Neural cell (in vitro differentiated cells): ENCODE measurements at regions not wholly inside any gene's neighbourhood (a gene's known extent, or its start where the extent isn't known, plus 50 kb on each side); places are given as distances from the start of the nearest gene placed in this dataset.

Experiments
- H2AFZ ChIP-seq: fragments of 200-600, 300-800 bp; sonication (generic), shearing (Covaris generic); 2 replicates; pipeline ENCODE4 v1.6.0; 2014; ENCODE audit warnings: low read depth, mild to moderate bottlenecking, antibody characterized with exemption, low read length, moderate library complexity
- H3F3A ChIP-seq: fragments of 200-600 bp; shearing (Covaris generic); 2 replicates; pipeline ENCODE4 v1.6.1; 2016; ENCODE audit warnings: mild to moderate bottlenecking, moderate library complexity, mixed read lengths, antibody characterized with exemption, low read length; ENCODE audit not compliant: insufficient read depth, poor library complexity, severe bottlenecking
- H3K27ac ChIP-seq: fragments of 200-600, 300-800 bp; sonication (generic), shearing (Covaris generic); 2 replicates; pipeline ENCODE4 v1.5.1; 2014; ENCODE audit warnings: mild to moderate bottlenecking, low read length, moderate library complexity
- H3K27me3 ChIP-seq: fragments of 300-800, 200-600 bp; sonication (generic), shearing (Covaris generic); 2 replicates; pipeline ENCODE4 v1.6.0; 2014; ENCODE audit warnings: mild to moderate bottlenecking, low read depth, low read length, moderate library complexity; ENCODE audit not compliant: insufficient read depth
- H3K36me3 ChIP-seq: fragments of 300-800, 200-600 bp; sonication (generic), shearing (Covaris generic); 2 replicates; pipeline ENCODE4 v1.5.1; 2014; ENCODE audit warnings: mild to moderate bottlenecking, antibody characterized with exemption, low read length, moderate library complexity; ENCODE audit not compliant: insufficient read depth
- H3K4me2 ChIP-seq: fragments of 300-800, 200-600 bp; sonication (generic), shearing (Covaris generic); 2 replicates; pipeline ENCODE4 v1.6.0; 2014; ENCODE audit warnings: mild to moderate bottlenecking, low read length
- H3K4me3 ChIP-seq: fragments of 300-800, 200-600 bp; sonication (generic), shearing (Covaris generic); 2 replicates; pipeline ENCODE4 v1.5.1; 2014; ENCODE audit warnings: mild to moderate bottlenecking, low read length, moderate library complexity
- H3K79me2 ChIP-seq: fragments of 200-600 bp; shearing (Covaris generic); replicated peaks from 2 replicates; pipeline ENCODE4 v1.6.0; 2014; ENCODE audit warnings: mild to moderate bottlenecking, low read length, moderate library complexity; ENCODE audit not compliant: insufficient read depth
- H3K9ac ChIP-seq: fragments of 300-800, 200-600 bp; sonication (generic), shearing (Covaris generic); 2 replicates; pipeline ENCODE4 v1.6.1; 2016; ENCODE audit warnings: mild to moderate bottlenecking, low read length, mixed read lengths
- H3K9me2 ChIP-seq: fragments of 200-600 bp; shearing (Covaris generic); 2 replicates; pipeline ENCODE4 v1.6.1; 2016; ENCODE audit warnings: mild to moderate bottlenecking, low read length, mixed read lengths; ENCODE audit not compliant: insufficient read depth
- H3K9me3 ChIP-seq: fragments of 200-600, 300-800 bp; sonication (generic), shearing (Covaris generic); 2 replicates; pipeline ENCODE4 v1.6.1; 2016; ENCODE audit warnings: mild to moderate bottlenecking, mixed run types, low read length, moderate library complexity, mixed read lengths
- H4K20me1 ChIP-seq: fragments of 200-600 bp; shearing (Covaris generic); 2 replicates; pipeline ENCODE4 v1.6.1; 2016; ENCODE audit warnings: mild to moderate bottlenecking, mixed run types; ENCODE audit not compliant: insufficient read depth
- EP300 ChIP-seq: fragments of 450-650 bp; conservative IDR thresholded peaks from 2 replicates; pipeline ENCODE4 v1.6.1; 2014; ENCODE audit warnings: antibody characterized with exemption, mild to moderate bottlenecking, moderate library complexity; ENCODE audit not compliant: poor library complexity, severe bottlenecking
- EZH2 ChIP-seq: fragments of 200-600, 300-800 bp; shearing (Covaris generic), sonication (generic); IDR thresholded peaks from 2 replicates; pipeline ENCODE4 v1.6.1; 2014; ENCODE audit warnings: antibody characterized with exemption, low read length, borderline replicate concordance, mild to moderate bottlenecking; ENCODE audit not compliant: insufficient read depth, poor library complexity, severe bottlenecking
- MXI1 ChIP-seq: fragments of 450-650 bp; conservative IDR thresholded peaks from 2 replicates; pipeline ENCODE4 v1.6.1; 2014; ENCODE audit warnings: antibody characterized with exemption, mild to moderate bottlenecking; ENCODE audit not compliant: poor library complexity, severe bottlenecking
- POLR2AphosphoS5 ChIP-seq: IDR thresholded peaks from 2 replicates; pipeline ENCODE4 v1.6.1; 2012
- RAD21 ChIP-seq: fragments of 450-650 bp; conservative IDR thresholded peaks from 2 replicates; pipeline ENCODE4 v1.6.1; 2014; ENCODE audit warnings: antibody characterized with exemption, mild to moderate bottlenecking, moderate library complexity
- SMC3 ChIP-seq: fragments of 450-650 bp; conservative IDR thresholded peaks from 2 replicates; pipeline ENCODE4 v1.6.1; 2014; ENCODE audit warnings: antibody characterized with exemption, mild to moderate bottlenecking, moderate library complexity; ENCODE audit not compliant: poor library complexity
- TAF1 ChIP-seq: IDR thresholded peaks from 2 replicates; pipeline ENCODE4 v1.6.1; 2012; ENCODE audit warnings: low read depth
- TF ChIP-seq, protein P1 (sequence below): IDR thresholded peaks from 2 replicates; pipeline ENCODE4 v1.6.1; 2012; ENCODE audit warnings: borderline replicate concordance
- TF ChIP-seq, protein P2 (sequence below): fragments of 450-650 bp; IDR thresholded peaks from 2 replicates; pipeline ENCODE4 v1.5.1; 2014; ENCODE audit warnings: antibody characterized with exemption, mild to moderate bottlenecking, moderate library complexity; ENCODE audit not compliant: poor library complexity, severe bottlenecking

DNA sequence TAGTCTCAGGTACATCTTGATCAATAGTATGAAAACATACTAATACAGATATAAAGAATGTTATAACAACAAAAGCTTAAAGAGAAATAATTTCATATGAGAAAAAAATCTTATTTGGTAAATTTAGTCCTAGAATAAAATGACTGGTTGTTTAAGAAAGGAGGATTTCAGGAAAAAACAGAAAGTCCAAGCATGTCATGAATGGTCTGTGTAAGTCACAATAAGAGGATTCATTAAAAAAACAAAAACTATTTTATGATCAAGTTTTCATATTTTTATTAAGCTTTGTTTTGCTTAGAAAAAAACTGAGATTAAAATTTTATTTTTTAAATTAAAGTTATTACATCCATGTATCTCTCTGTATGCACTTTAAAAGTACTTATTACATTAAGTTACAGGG is 353.9 kb upstream of the SPHKAP start:
- Histone ChIP-seq H3K9me3 (no peaks in the 10 kb centered on the region), H2AFZ (no peak overlapping the region), H3K4me3 (no peak overlapping the region), H3F3A (no peaks in the 10 kb centered on the region), H3K27me3 (no peaks in the 10 kb centered on the region), H3K9me2 (no peaks in the 10 kb centered on the region), H3K9ac (no peak overlapping the region), H4K20me1 (no peaks in the 10 kb centered on the region), H3K79me2 (no peaks in the 10 kb centered on the region), H3K36me3 (no peaks in the 10 kb centered on the region), H3K4me2 (no peak overlapping the region), H3K27ac (no peak overlapping the region)
- no peak for TF ChIP-seq RAD21
- TF ChIP-seq EZH2: no peak
- TF ChIP-seq, protein P1, sequence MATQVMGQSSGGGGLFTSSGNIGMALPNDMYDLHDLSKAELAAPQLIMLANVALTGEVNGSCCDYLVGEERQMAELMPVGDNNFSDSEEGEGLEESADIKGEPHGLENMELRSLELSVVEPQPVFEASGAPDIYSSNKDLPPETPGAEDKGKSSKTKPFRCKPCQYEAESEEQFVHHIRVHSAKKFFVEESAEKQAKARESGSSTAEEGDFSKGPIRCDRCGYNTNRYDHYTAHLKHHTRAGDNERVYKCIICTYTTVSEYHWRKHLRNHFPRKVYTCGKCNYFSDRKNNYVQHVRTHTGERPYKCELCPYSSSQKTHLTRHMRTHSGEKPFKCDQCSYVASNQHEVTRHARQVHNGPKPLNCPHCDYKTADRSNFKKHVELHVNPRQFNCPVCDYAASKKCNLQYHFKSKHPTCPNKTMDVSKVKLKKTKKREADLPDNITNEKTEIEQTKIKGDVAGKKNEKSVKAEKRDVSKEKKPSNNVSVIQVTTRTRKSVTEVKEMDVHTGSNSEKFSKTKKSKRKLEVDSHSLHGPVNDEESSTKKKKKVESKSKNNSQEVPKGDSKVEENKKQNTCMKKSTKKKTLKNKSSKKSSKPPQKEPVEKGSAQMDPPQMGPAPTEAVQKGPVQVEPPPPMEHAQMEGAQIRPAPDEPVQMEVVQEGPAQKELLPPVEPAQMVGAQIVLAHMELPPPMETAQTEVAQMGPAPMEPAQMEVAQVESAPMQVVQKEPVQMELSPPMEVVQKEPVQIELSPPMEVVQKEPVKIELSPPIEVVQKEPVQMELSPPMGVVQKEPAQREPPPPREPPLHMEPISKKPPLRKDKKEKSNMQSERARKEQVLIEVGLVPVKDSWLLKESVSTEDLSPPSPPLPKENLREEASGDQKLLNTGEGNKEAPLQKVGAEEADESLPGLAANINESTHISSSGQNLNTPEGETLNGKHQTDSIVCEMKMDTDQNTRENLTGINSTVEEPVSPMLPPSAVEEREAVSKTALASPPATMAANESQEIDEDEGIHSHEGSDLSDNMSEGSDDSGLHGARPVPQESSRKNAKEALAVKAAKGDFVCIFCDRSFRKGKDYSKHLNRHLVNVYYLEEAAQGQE: no peak
- TF ChIP-seq SMC3: no peak
- TF ChIP-seq, protein P2, sequence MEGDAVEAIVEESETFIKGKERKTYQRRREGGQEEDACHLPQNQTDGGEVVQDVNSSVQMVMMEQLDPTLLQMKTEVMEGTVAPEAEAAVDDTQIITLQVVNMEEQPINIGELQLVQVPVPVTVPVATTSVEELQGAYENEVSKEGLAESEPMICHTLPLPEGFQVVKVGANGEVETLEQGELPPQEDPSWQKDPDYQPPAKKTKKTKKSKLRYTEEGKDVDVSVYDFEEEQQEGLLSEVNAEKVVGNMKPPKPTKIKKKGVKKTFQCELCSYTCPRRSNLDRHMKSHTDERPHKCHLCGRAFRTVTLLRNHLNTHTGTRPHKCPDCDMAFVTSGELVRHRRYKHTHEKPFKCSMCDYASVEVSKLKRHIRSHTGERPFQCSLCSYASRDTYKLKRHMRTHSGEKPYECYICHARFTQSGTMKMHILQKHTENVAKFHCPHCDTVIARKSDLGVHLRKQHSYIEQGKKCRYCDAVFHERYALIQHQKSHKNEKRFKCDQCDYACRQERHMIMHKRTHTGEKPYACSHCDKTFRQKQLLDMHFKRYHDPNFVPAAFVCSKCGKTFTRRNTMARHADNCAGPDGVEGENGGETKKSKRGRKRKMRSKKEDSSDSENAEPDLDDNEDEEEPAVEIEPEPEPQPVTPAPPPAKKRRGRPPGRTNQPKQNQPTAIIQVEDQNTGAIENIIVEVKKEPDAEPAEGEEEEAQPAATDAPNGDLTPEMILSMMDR: no peak
- TF ChIP-seq TAF1: no peak
- no peak for TF ChIP-seq POLR2AphosphoS5
- no peak for TF ChIP-seq MXI1
- TF ChIP-seq EP300: no peak

DNA sequence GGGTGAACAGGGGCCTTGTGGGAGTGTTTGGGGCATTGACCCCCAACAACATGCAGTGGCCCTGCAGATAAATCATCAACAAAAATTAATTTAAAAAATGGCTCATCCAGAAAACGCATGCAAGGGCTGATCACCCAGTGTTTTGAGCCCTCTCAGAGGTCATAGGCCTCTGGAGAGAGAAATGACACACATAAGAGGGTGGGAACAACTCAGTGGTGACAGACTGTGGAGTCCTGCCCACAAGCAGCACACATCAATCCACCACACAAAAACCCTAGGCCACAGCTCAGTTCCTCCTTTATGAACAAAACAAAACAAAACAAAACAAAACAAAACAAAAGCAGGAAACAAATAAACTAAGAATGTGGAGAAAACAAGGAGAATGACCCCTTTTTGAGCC is 351.7 kb upstream of the SPHKAP start:
- Histone ChIP-seq H3K27me3 (no peaks in the 10 kb centered on the region), H3K36me3 (no peaks in the 10 kb centered on the region), H3K4me3 (no peak overlapping the region), H3K79me2 (no peaks in the 10 kb centered on the region), H2AFZ (no peak overlapping the region), H3K9me2 (no peaks in the 10 kb centered on the region), H3K4me2 (no peak overlapping the region), H3F3A (no peaks in the 10 kb centered on the region), H3K9me3 (no peaks in the 10 kb centered on the region), H3K27ac (no peak overlapping the region), H3K9ac (no peak overlapping the region), H4K20me1 (no peaks in the 10 kb centered on the region)
- TF ChIP-seq MXI1 (no peak), RAD21 (no peak), EP300 (no peak), SMC3 (no peak), POLR2AphosphoS5 (no peak), EZH2 (no peak), TAF1 (no peak)
- TF ChIP-seq, protein P1: no peak
- TF ChIP-seq, protein P2: no peak
